A549 (cell line): ENCODE measurements at regions not wholly inside any gene's neighbourhood (a gene's known extent, or its start where the extent isn't known, plus 50 kb on each side); places are given as distances from the start of the nearest gene placed in this dataset.

Source experiments
- ATAC-seq, 2 experiments: fragments of 200-7000 bp in 1 of 2; fragments of >200 bp in 1 of 2; cut with Nextera tagmentation in 1 of 2; cut with Tn5 transposase in 1 of 2; 3 replicates each; pipeline versions ENCODE4 v1.8.0 to v1.9.1; 2018 to 2020; ENCODE audit warnings: mild to moderate bottlenecking in 1 of 2, moderate library complexity in 1 of 2
- CTCF ChIA-PET: fragments of 300-600 bp; sonication (Branson Sonifier 250); formaldehyde crosslinking; extraction: SDS; loops from one replicate; lab custom pipeline; 2021; ENCODE audit warnings: antibody characterized with exemption, inconsistent platforms; lab: Yijun Ruan, JAX
- POLR2A ChIA-PET: fragments of 350-600 bp; formaldehyde crosslinking; extraction: SDS; loops from one replicate; lab custom pipeline; 2021; ENCODE audit warnings: antibody characterized with exemption, inconsistent platforms; lab: Yijun Ruan, JAX
- DNase-seq, 2 experiments: peaks; one replicate each; pipeline versions ENCODE4 v3.0.0 to v3.0.0-alpha.2; 2011 to 2016; ENCODE audit warnings: low read depth in 1 of 2, low spot score in 1 of 2
- FAIRE-seq: peaks from 2 replicates; lab custom pipeline; 2011; peaks lifted over from hg19 to GRCh38; lab: Jason Lieb, UNC
- H3K27ac ChIP-seq, 2 experiments: fragments of >200 bp; sonication (Bioruptor Twin); formaldehyde crosslinking; 3 replicates each; pipeline ENCODE4 v1.5.1; 2016 to 2017
- H3K4me1 ChIP-seq: fragments of >200 bp; sonication (Bioruptor Twin); formaldehyde crosslinking; 3 replicates; pipeline ENCODE4 v1.6.1; 2016
- H3K4me2 ChIP-seq: fragments of >200 bp; sonication (Bioruptor Twin); formaldehyde crosslinking; 3 replicates; pipeline ENCODE4 v1.6.1; 2016
- H3K4me3 ChIP-seq: fragments of >200 bp; sonication (Bioruptor Twin); formaldehyde crosslinking; 3 replicates; pipeline ENCODE4 v1.5.1; 2016
- H3K9me3 ChIP-seq: fragments of >200 bp; sonication (Bioruptor Twin); formaldehyde crosslinking; 3 replicates; pipeline ENCODE4 v1.6.1; 2016
- BCL3 ChIP-seq: fragments of >200 bp; sonication (Bioruptor Twin); formaldehyde crosslinking; IDR thresholded peaks from 3 replicates; pipeline ENCODE4 v1.6.1; 2016
- CEBPB ChIP-seq, 2 experiments: fragments of >200 bp in 1 of 2; sonication (Bioruptor Twin) in 1 of 2; formaldehyde crosslinking in 1 of 2; IDR thresholded peaks; 2 replicates each; pipeline ENCODE4 v1.6.1; 2012 to 2016
- CHD2 ChIP-seq: fragments of 150-350 bp; IDR thresholded peaks from 2 replicates; pipeline ENCODE4 v1.6.1; 2014; ENCODE audit warnings: low read length; ENCODE audit not compliant: partially characterized antibody
- CHD4 ChIP-seq: fragments of 200-600 bp; sonication (generic); IDR thresholded peaks from 2 replicates; pipeline ENCODE4 v1.6.1; 2016; ENCODE audit warnings: antibody characterized with exemption, mild to moderate bottlenecking, borderline replicate concordance
- EP300 ChIP-seq, 2 experiments: fragments of >200 bp; sonication (Bioruptor Twin); formaldehyde crosslinking; IDR thresholded peaks; 2 replicates in 1 of 2; 3 replicates in 1 of 2; pipeline ENCODE4 v1.6.1; 2016 to 2017
- FOXS1 ChIP-seq: fragments of 250-450 bp; sonication (Bioruptor Pico); IDR thresholded peaks from 2 replicates; pipeline ENCODE4 v1.5.0; 2020; ENCODE audit warnings: mild to moderate bottlenecking, moderate library complexity
- GATA3 ChIP-seq: IDR thresholded peaks from 2 replicates; pipeline ENCODE4 v1.6.1; 2012; ENCODE audit warnings: borderline replicate concordance
- HEYL ChIP-seq: fragments of 250-450 bp; sonication (Bioruptor Pico); IDR thresholded peaks from 2 replicates; pipeline ENCODE4 v1.8.0; 2021; ENCODE audit warnings: mild to moderate bottlenecking, moderate library complexity
- HOXA7 ChIP-seq: fragments of 250-450 bp; sonication (Bioruptor Pico); IDR thresholded peaks from 2 replicates; pipeline ENCODE4 v1.5.0; 2020; ENCODE audit warnings: mild to moderate bottlenecking, moderate library complexity
- HOXB13 ChIP-seq: fragments of 250-450 bp; sonication (Bioruptor Pico); IDR thresholded peaks from 2 replicates; pipeline ENCODE4 v1.5.0; 2020; ENCODE audit warnings: low read depth, mild to moderate bottlenecking, moderate library complexity
- JUNB ChIP-seq: fragments of >200 bp; sonication (Bioruptor Twin); formaldehyde crosslinking; IDR thresholded peaks from 2 replicates; pipeline ENCODE4 v1.6.1; 2016
- KDM5A ChIP-seq: fragments of 200-600 bp; sonication (generic); IDR thresholded peaks from 2 replicates; pipeline ENCODE4 v1.6.1; 2016; ENCODE audit warnings: antibody characterized with exemption, mild to moderate bottlenecking
- MAZ ChIP-seq: fragments of 150-350 bp; IDR thresholded peaks from 2 replicates; pipeline ENCODE4 v1.6.1; 2014; ENCODE audit warnings: antibody characterized with exemption, low read depth, low read length, borderline replicate concordance
- NPAS2 ChIP-seq: fragments of 250-450 bp; sonication (Bioruptor Pico); IDR thresholded peaks from 2 replicates; pipeline ENCODE4 v1.8.0; 2022; ENCODE audit warnings: mild to moderate bottlenecking, moderate library complexity, borderline replicate concordance
- NR3C1 ChIP-seq: fragments of >200 bp; sonication (Bioruptor Twin); formaldehyde crosslinking; IDR thresholded peaks from 3 replicates; pipeline ENCODE4 v1.6.1; 2017
- PBX3 ChIP-seq: IDR thresholded peaks from 2 replicates; pipeline ENCODE4 v1.6.1; 2012
- POLR2A ChIP-seq: IDR thresholded peaks from 2 replicates; pipeline ENCODE4 v1.6.1; 2012; ENCODE audit warnings: mild to moderate bottlenecking, low read length
- POLR2AphosphoS2 ChIP-seq: conservative IDR thresholded peaks from 2 replicates; pipeline ENCODE4 v1.6.1; 2012; ENCODE audit warnings: low read length, improper control_type of control experiment, inconsistent platforms
- RCOR1 ChIP-seq: fragments of 150-350 bp; IDR thresholded peaks from 2 replicates; pipeline ENCODE4 v1.6.1; 2014; ENCODE audit warnings: antibody characterized with exemption, low read length, low read depth
- SREBF2 ChIP-seq: fragments of 450-650 bp; IDR thresholded peaks from 2 replicates; pipeline ENCODE4 v1.6.1; 2014; ENCODE audit warnings: mild to moderate bottlenecking, moderate library complexity
- TFCP2L1 ChIP-seq: fragments of 250-450 bp; sonication (Bioruptor Pico); IDR thresholded peaks from 2 replicates; pipeline ENCODE4 v1.5.0; 2021; ENCODE audit warnings: mild to moderate bottlenecking
- TP53 ChIP-seq: fragments of 250-450 bp; sonication (Bioruptor Pico); IDR thresholded peaks from 2 replicates; pipeline ENCODE4 v1.5.0; 2021; ENCODE audit warnings: mild to moderate bottlenecking, moderate library complexity
- USF2 ChIP-seq: fragments of 450-650 bp; IDR thresholded peaks from 2 replicates; pipeline ENCODE4 v1.6.1; 2014; ENCODE audit warnings: antibody characterized with exemption
- ZNF302 ChIP-seq: fragments of 250-450 bp; sonication (Bioruptor Pico); IDR thresholded peaks from 2 replicates; pipeline ENCODE4 v1.9.0; 2021; ENCODE audit warnings: inconsistent platforms, mild to moderate bottlenecking, moderate library complexity
- WGBS: methylation state at CpG from one replicate; pipeline ENCODE4 v1.1.6; 2017; ENCODE audit errors: missing lambda C conversion rate; 5-methylcytosine and 5-hydroxymethylcytosine counted together
- TF ChIP-seq, protein P1 (sequence below): IDR thresholded peaks from 2 replicates; pipeline ENCODE4 v1.6.1; 2012; ENCODE audit warnings: low read depth, borderline replicate concordance
- TF ChIP-seq, protein P2 (sequence below): fragments of 150-350 bp; IDR thresholded peaks from 2 replicates; pipeline ENCODE4 v1.6.1; 2014; ENCODE audit warnings: low read depth, mild to moderate bottlenecking, low read length
- TF ChIP-seq, protein P3 (sequence below): fragments of >200 bp; sonication (Bioruptor Twin); formaldehyde crosslinking; IDR thresholded peaks from 2 replicates; pipeline ENCODE4 v1.6.1; 2016
- TF ChIP-seq, protein P4 (sequence below): fragments of 250-450 bp; sonication (Bioruptor Pico); IDR thresholded peaks from 2 replicates; pipeline ENCODE4 v1.5.0; 2020; ENCODE audit warnings: low read depth, mild to moderate bottlenecking, moderate library complexity

- ChIA-PET POLR2A (no interaction called here), CTCF (no interaction called here)
- Histone ChIP-seq H3K4me2 (no peak overlapping the region), H3K4me1 (peaks cover 38% of the 10 kb centered on the region), H3K4me3 (no peak overlapping the region), H3K9me3 (no peaks in the 10 kb centered on the region), H3K27ac (peak overlapping the region in 1 of 2 experiments; percentile 87; a peak in 2 of 6 replicates)
- no peak for ATAC-seq
- 69% methylated on average over 5 of the region's 10 CpGs for WGBS
- no peak for DNase-seq
- no peak for FAIRE-seq
- no peak for TF ChIP-seq FOXS1 (CRISPR knock-in tag)
- TF ChIP-seq NPAS2 (CRISPR knock-in tag) = no peak
- no peak for TF ChIP-seq CHD4
- TF ChIP-seq, protein P1, sequence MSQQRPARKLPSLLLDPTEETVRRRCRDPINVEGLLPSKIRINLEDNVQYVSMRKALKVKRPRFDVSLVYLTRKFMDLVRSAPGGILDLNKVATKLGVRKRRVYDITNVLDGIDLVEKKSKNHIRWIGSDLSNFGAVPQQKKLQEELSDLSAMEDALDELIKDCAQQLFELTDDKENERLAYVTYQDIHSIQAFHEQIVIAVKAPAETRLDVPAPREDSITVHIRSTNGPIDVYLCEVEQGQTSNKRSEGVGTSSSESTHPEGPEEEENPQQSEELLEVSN = no peak
- TF ChIP-seq GATA3 = no peak
- TF ChIP-seq TP53 (CRISPR knock-in tag) = no peak
- TF ChIP-seq NR3C1 = no peak
- TF ChIP-seq EP300 (IDR thresholded peaks at IDR 0.05) = no peak
- TF ChIP-seq, protein P2, sequence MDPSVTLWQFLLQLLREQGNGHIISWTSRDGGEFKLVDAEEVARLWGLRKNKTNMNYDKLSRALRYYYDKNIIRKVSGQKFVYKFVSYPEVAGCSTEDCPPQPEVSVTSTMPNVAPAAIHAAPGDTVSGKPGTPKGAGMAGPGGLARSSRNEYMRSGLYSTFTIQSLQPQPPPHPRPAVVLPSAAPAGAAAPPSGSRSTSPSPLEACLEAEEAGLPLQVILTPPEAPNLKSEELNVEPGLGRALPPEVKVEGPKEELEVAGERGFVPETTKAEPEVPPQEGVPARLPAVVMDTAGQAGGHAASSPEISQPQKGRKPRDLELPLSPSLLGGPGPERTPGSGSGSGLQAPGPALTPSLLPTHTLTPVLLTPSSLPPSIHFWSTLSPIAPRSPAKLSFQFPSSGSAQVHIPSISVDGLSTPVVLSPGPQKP = no peak
- no peak for TF ChIP-seq USF2
- TF ChIP-seq MAZ = no peak
- no peak for TF ChIP-seq BCL3
- TF ChIP-seq CEBPB (IDR thresholded peaks at IDR 0.05) = no peak
- TF ChIP-seq HOXB13 (CRISPR knock-in tag) = no peak
- TF ChIP-seq KDM5A = no peak
- TF ChIP-seq POLR2AphosphoS2 = no peak
- no peak for TF ChIP-seq ZNF302 (CRISPR knock-in tag)
- no peak for TF ChIP-seq PBX3
- TF ChIP-seq, protein P3, sequence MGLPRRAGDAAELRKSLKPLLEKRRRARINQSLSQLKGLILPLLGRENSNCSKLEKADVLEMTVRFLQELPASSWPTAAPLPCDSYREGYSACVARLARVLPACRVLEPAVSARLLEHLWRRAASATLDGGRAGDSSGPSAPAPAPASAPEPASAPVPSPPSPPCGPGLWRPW = no peak
These were observed 145.5 kb downstream of the ACKR3 start for GRCh38 chr2:236715077-236715476.

DNA sequence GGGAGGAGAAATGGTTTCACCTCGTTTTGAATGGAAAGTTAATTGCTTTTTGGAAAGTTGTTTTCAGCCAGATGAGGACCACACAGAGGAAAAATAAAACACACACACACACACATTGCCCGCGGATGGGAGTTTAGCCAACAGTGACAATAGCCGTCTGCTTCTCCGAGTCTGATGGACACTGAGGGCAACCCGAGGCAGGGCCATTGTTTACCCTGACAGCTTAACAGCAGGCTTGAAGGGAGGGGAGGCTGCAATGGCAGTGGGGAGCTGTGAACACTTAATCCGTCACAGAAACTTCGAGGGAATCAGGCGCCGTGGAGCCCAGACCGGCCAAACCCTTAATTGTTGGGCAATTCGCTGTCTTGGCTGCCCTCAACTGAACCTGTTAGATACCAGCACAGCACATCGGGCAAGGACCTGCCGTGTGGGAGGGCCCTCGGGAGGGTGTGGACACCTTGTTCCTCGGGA is 145.9 kb downstream of the ACKR3 start:
- no peak overlapping the region for H3K4me3 ChIP-seq
- TF ChIP-seq, protein P4, sequence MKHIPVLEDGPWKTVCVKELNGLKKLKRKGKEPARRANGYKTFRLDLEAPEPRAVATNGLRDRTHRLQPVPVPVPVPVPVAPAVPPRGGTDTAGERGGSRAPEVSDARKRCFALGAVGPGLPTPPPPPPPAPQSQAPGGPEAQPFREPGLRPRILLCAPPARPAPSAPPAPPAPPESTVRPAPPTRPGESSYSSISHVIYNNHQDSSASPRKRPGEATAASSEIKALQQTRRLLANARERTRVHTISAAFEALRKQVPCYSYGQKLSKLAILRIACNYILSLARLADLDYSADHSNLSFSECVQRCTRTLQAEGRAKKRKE (CRISPR knock-in tag) = no peak
- TF ChIP-seq RCOR1 = no peak
- TF ChIP-seq TFCP2L1 = no peak
- TF ChIP-seq CHD4 = no peak
- TF ChIP-seq HEYL (CRISPR knock-in tag) = no peak
- no peak for TF ChIP-seq POLR2A
- TF ChIP-seq SREBF2 = no peak
- no peak for TF ChIP-seq HOXA7 (CRISPR knock-in tag)
- TF ChIP-seq JUNB = no peak
- TF ChIP-seq CEBPB (IDR thresholded peaks at IDR 0.05) = no peak
- no peak for TF ChIP-seq CHD2
- TF ChIP-seq, all 56 proteins: peak for 0
- ATAC-seq (no peak), DNase-seq (no peak), FAIRE-seq (no peak)
- Histone ChIP-seq H3K4me1 (peaks cover 38% of the 10 kb centered on the region), H3K27ac (peak overlapping the region in 1 of 2 experiments; percentile 13; a peak in 1 of 6 replicates), H3K4me2 (no peak overlapping the region), H3K9me3 (no peaks in the 10 kb centered on the region)
- CTCF ChIA-PET = no interaction called here
- 84% methylated on average over 16 of the region's 16 CpGs for WGBS
- POLR2A ChIA-PET = no interaction called here
